ENCODE measurements at regions not wholly inside any gene's neighbourhood (a gene's known extent, or its start where the extent isn't known, plus 50 kb on each side); places are given as distances from the start of the nearest gene placed in this dataset.

DNA sequence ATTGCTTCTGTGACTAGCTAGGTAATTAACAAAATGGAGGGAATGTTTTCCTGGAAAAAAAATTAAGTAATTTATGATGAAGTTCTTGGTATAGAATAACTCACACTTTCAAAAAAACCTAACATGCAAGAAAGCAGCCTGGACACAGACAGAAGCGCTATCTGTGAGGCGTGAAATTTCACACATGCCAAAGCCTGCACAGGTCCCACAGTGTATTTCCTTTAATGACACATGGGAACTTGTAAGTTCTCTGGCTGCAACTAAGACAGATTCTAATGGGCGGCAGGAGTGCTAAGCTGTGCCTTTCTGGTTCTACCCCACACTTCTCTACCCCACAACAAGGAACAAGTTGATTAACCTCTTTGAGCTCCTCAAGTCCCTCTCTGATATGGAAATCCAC is 84.9 kb upstream of the NEO1 start:
- Mint-ChIP-seq H3K36me3 (ENCODE audit: unreplicated experiment) (no peaks in the 10 kb centered on the region), H3K9me3 (ENCODE audit: unreplicated experiment) (no peaks in the 10 kb centered on the region), H3K27me3 (ENCODE audit: unreplicated experiment) (peaks cover 12% of the 10 kb centered on the region), H3K27ac (ENCODE audit: unreplicated experiment) (no peak overlapping the region), H3K4me1 (ENCODE audit: unreplicated experiment) (peaks cover 4% of the 10 kb centered on the region), H3K4me3 (ENCODE audit: unreplicated experiment) (no peak overlapping the region)
- TF ChIP-seq, protein P1, sequence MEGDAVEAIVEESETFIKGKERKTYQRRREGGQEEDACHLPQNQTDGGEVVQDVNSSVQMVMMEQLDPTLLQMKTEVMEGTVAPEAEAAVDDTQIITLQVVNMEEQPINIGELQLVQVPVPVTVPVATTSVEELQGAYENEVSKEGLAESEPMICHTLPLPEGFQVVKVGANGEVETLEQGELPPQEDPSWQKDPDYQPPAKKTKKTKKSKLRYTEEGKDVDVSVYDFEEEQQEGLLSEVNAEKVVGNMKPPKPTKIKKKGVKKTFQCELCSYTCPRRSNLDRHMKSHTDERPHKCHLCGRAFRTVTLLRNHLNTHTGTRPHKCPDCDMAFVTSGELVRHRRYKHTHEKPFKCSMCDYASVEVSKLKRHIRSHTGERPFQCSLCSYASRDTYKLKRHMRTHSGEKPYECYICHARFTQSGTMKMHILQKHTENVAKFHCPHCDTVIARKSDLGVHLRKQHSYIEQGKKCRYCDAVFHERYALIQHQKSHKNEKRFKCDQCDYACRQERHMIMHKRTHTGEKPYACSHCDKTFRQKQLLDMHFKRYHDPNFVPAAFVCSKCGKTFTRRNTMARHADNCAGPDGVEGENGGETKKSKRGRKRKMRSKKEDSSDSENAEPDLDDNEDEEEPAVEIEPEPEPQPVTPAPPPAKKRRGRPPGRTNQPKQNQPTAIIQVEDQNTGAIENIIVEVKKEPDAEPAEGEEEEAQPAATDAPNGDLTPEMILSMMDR (IDR thresholded peaks at IDR 0.05), result no peak
- no peak for DNase-seq (ENCODE audit: extremely low spot score, unreplicated experiment)

DNA sequence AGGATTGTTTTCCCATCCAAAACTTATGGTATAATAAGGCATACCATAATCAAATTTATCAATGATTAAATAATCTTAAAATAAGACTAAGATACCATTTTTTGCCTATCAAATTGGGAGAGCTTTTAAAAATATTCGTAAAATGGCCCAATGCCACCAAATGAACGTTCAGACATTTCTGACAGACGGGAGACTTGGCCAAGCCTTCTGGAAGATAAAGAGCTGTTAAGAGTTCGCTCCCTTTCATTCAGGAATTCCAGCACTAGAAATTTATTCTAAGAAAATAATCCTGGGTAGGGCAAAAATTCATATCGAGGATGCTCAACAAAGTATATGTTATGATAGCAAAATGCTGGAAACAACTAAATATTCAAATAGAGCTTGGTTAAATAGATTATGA is 85.6 kb upstream of the NEO1 start:
- TF ChIP-seq, protein P1 (IDR thresholded peaks at IDR 0.05), result no peak
- H3K9me3 Mint-ChIP-seq (ENCODE audit: unreplicated experiment), result no peaks in the 10 kb centered on the region
- no peak overlapping the region for H3K27ac Mint-ChIP-seq (ENCODE audit: unreplicated experiment)
- DNase-seq (ENCODE audit: extremely low spot score, unreplicated experiment), result no peak
- H3K4me1 Mint-ChIP-seq (ENCODE audit: unreplicated experiment), result peaks cover 4% of the 10 kb centered on the region
- H3K27me3 Mint-ChIP-seq (ENCODE audit: unreplicated experiment), result peaks cover 12% of the 10 kb centered on the region
- H3K4me3 Mint-ChIP-seq (ENCODE audit: unreplicated experiment), result no peak overlapping the region
- H3K36me3 Mint-ChIP-seq (ENCODE audit: unreplicated experiment), result no peaks in the 10 kb centered on the region

DNA sequence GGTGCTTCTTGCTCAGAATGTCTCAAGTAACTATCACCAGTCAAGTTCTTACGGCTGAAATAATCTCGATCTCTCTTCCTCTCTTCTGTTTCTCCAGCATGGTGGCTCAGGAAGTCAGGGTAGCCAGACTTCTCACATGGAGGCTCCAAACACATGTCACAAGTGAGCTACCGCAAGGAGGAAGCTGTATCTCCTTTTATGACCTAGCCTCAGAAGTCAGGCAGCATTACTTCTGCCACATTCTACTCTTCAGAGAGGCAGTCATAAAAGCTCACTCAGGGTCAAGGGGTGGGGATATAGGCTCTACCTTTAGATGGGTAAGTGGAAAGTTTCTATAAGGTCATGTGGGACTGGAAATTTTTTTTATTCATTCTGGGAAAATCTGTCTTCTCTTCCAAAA is 86.6 kb upstream of the NEO1 start:
- no peaks in the 10 kb centered on the region for H3K36me3 Mint-ChIP-seq (ENCODE audit: unreplicated experiment)
- H3K9me3 Mint-ChIP-seq (ENCODE audit: unreplicated experiment), result no peaks in the 10 kb centered on the region
- TF ChIP-seq, protein P1 (IDR thresholded peaks at IDR 0.05), result no peak
- no peak for DNase-seq (ENCODE audit: extremely low spot score, unreplicated experiment)
- peaks cover 3% of the 10 kb centered on the region for H3K27me3 Mint-ChIP-seq (ENCODE audit: unreplicated experiment)
- H3K4me3 Mint-ChIP-seq (ENCODE audit: unreplicated experiment), result no peak overlapping the region
- H3K27ac Mint-ChIP-seq (ENCODE audit: unreplicated experiment), result no peak overlapping the region
- no peaks in the 10 kb centered on the region for H3K4me1 Mint-ChIP-seq (ENCODE audit: unreplicated experiment)

DNA sequence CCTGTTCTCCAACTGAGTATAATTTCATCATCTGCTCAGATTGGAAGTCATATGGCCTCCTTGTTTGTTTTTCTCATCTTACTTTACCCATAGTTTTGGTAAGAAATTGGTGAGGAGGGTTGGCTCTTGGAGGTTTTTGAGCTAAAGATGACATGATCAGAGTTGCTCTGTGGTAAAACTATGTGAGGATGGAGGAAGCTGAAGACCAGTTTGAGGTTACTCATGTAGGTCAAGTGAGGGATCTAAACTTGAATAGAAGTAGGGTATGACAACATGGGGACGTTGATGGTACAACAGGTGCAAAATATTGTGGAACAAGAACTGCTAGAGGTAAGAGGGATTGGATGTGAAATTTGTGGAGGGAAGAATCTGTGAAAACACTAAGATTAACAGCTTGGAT is 87.7 kb upstream of the NEO1 start:
- Mint-ChIP-seq H3K27me3 (ENCODE audit: unreplicated experiment) (no peaks in the 10 kb centered on the region), H3K4me3 (ENCODE audit: unreplicated experiment) (no peak overlapping the region)

DNA sequence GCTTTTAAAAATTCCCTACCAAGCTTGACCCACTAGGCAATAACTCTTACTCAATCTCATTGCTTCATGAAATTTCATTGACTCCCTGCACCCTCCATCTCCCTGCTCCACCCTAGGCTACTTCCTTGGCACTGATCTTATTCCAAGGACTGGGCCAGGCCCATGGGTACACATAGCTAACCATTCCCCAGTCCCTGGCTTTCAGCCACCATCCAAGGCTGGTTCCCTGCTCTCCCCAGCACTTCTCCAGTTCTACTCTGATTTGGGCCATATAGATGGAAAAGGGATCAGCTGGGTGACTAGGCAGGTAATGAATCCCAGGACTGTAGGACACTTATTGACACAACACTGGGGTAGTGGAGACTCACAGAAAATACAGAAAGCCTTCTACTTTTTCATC is 88.1 kb upstream of the NEO1 start:
- TF ChIP-seq, protein P1 (IDR thresholded peaks at IDR 0.05), result no peak
- Mint-ChIP-seq H3K27ac (ENCODE audit: unreplicated experiment) (no peak overlapping the region), H3K9me3 (ENCODE audit: unreplicated experiment) (no peaks in the 10 kb centered on the region), H3K27me3 (ENCODE audit: unreplicated experiment) (no peaks in the 10 kb centered on the region), H3K36me3 (ENCODE audit: unreplicated experiment) (no peaks in the 10 kb centered on the region), H3K4me3 (ENCODE audit: unreplicated experiment) (no peak overlapping the region), H3K4me1 (ENCODE audit: unreplicated experiment) (no peaks in the 10 kb centered on the region)
- DNase-seq (ENCODE audit: extremely low spot score, unreplicated experiment), result no peak

More for the DNA sequence above, 87.7 kb upstream of the NEO1 start:
- TF ChIP-seq, protein P1 (IDR thresholded peaks at IDR 0.05), result no peak
- no peaks in the 10 kb centered on the region for H3K4me1 Mint-ChIP-seq (ENCODE audit: unreplicated experiment)
- H3K36me3 Mint-ChIP-seq (ENCODE audit: unreplicated experiment), result no peaks in the 10 kb centered on the region
- H3K9me3 Mint-ChIP-seq (ENCODE audit: unreplicated experiment), result no peaks in the 10 kb centered on the region
- no peak overlapping the region for H3K27ac Mint-ChIP-seq (ENCODE audit: unreplicated experiment)
- no peak for DNase-seq (ENCODE audit: extremely low spot score, unreplicated experiment)

Measured in osteocyte (in vitro differentiated cells).